ENCODE measurements at regions not wholly inside any gene's neighbourhood (a gene's known extent, or its start where the extent isn't known, plus 50 kb on each side); places are given as distances from the start of the nearest gene placed in this dataset.

DNA sequence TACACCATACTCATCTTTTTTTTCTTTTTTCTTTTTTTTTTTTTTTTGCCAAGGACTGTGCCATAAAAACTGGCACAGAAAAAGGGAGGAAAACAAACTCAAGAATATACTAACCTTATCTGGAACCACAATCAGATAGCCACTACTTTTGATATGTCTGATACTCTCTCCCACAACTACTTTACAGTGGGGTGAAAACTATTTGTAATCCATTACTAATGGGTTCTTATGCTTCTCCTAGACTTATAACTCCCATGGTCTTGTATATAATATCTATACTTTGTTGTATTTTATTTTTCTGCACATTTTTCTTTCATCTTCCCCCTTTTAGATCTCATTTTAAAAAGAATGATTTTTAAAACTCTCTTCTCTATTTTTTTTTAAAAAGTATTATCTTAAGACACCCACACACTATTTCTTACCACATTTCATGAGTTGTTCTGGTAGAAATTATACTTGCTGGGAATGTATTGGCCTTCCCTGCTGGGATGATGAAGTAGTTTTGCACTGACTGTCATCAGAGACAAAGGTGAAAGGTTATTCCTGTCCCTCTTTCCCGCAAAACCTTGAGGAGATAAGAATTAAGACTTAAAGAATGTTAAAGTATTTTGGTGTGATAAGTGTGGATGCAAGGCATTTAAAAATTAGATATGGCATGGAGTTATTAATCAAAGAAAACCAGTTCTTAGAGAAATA, 146.7 kb upstream of the KLF12 start:
- Histone ChIP-seq H3K4me3 (no peak overlapping the region), H3K27ac (no peak overlapping the region), H3K27me3 (no peaks in the 10 kb centered on the region), H3K9me3 (no peaks in the 10 kb centered on the region), H3K4me1 (peaks cover 0 to 3% (median 0%) of the 10 kb centered on the region in 4 donors), H3K36me3 (no peaks in the 10 kb centered on the region)
- in situ Hi-C loops (cut with MboI; ENCODE audit: low pct_ligation_motif_present in 1 of 4, low pct_unique_long_range_greater_than_20kb in 1 of 4, low sequenced_read_pairs in 3 of 4) (loop anchor here (5.0 to 25.0 kb wide), 5 partner anchors 136 to 519 kb away; no protein-coding TSS in a partner anchor), intact Hi-C loops (cut with DNase I; ENCODE audit: low total_unique reads) (no loop called here)
- no peak for DNase-seq
- 78 to 87% methylated on average over 1 of the region's 1 CpG for WGBS, 2 donors (ENCODE audit: low coverage in 1 of 2)
- TF ChIP-seq EP300 (IDR thresholded peaks at IDR 0.05; ENCODE audit: low read depth) (no peak), POLR2A (IDR thresholded peaks at IDR 0.05) (no peak)

DNA sequence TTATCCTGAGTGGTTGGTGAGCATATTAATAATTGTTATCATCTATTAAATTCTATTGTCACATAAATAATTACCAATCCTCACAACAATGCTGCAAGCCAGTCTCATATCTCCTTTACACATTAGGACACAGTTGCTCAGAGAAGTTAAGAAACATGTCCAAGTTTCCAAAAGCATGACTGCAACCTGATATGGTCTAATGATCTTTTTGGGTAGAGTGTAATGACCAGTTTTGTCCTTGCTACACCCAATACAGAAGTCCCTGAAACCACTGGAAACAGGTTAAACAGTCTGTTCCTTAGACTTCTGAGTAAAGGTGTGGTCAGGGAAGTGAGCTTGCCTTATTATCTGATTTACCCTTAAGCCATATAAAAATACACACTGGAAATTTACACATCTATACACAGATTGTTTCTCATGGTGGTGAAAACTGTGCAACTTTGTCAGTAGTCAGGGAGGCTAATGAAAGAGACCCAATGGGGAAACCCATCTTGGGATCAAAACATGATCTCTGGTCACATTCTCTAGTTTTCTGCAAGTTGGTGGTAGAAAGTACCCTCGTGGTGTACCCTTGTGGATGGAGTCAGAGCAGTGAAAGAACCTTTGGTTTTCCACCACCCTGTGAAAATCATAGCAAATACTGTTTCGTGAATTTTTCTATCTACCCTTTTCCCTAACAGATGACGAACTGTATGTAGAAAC, 146.0 kb upstream of the KLF12 start:
- Histone ChIP-seq H3K4me3 (no peak overlapping the region), H3K36me3 (no peaks in the 10 kb centered on the region), H3K27ac (no peak overlapping the region), H3K27me3 (no peaks in the 10 kb centered on the region), H3K4me1 (peaks cover 0 to 3% (median 0%) of the 10 kb centered on the region in 4 donors), H3K9me3 (no peaks in the 10 kb centered on the region)
- no peak for DNase-seq
- 80 to 100% methylated on average over 2 to 3 of the region's 3 CpGs for WGBS, 2 donors (ENCODE audit: low coverage in 1 of 2)
- in situ Hi-C loops (cut with MboI; ENCODE audit: low pct_ligation_motif_present in 1 of 4, low pct_unique_long_range_greater_than_20kb in 1 of 4, low sequenced_read_pairs in 3 of 4): loop anchor here (5.0 to 25.0 kb wide), 5 partner anchors 135 to 518 kb away; no protein-coding TSS in a partner anchor
- intact Hi-C loops (cut with DNase I; ENCODE audit: low total_unique reads): no loop called here
- TF ChIP-seq, protein P1, sequence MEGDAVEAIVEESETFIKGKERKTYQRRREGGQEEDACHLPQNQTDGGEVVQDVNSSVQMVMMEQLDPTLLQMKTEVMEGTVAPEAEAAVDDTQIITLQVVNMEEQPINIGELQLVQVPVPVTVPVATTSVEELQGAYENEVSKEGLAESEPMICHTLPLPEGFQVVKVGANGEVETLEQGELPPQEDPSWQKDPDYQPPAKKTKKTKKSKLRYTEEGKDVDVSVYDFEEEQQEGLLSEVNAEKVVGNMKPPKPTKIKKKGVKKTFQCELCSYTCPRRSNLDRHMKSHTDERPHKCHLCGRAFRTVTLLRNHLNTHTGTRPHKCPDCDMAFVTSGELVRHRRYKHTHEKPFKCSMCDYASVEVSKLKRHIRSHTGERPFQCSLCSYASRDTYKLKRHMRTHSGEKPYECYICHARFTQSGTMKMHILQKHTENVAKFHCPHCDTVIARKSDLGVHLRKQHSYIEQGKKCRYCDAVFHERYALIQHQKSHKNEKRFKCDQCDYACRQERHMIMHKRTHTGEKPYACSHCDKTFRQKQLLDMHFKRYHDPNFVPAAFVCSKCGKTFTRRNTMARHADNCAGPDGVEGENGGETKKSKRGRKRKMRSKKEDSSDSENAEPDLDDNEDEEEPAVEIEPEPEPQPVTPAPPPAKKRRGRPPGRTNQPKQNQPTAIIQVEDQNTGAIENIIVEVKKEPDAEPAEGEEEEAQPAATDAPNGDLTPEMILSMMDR (IDR thresholded peaks at IDR 0.05): no peak
- no peak for TF ChIP-seq EP300 (IDR thresholded peaks at IDR 0.05; ENCODE audit: low read depth)

DNA sequence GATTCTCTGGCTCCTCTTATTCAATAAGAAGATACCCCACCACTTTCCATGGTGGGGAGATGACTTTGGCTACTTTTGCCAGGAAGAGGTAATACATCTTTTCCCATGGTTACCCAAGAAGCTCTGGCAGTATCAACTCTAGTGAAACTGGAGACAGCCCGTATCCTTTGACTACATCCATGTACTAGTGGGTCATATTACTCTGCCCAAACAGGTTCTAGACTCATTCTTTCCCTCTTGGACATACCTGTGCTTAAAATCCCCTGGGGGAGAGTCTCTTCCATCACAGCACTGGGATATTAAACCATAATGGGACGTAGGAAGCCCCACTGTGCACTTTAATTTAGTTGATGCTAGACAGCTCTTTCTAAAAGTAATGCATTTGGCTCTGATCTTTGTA, 144.7 kb upstream of the KLF12 start:
- in situ Hi-C loops (cut with MboI; ENCODE audit: low pct_ligation_motif_present in 1 of 4, low pct_unique_long_range_greater_than_20kb in 1 of 4, low sequenced_read_pairs in 3 of 4) (loop anchor here in 2 of 4 donors (25.0 kb wide), 2 partner anchors 442 to 517 kb away; no protein-coding TSS in a partner anchor), intact Hi-C loops (cut with DNase I; ENCODE audit: low total_unique reads) (no loop called here)
- TF ChIP-seq EP300 (IDR thresholded peaks at IDR 0.05; ENCODE audit: low read depth) (no peak), POLR2AphosphoS5 (IDR thresholded peaks at IDR 0.05) (no peak), POLR2A (IDR thresholded peaks at IDR 0.05) (no peak)
- TF ChIP-seq, protein P1 (IDR thresholded peaks at IDR 0.05): no peak
- Histone ChIP-seq H3K4me1 (peaks cover 0 to 3% (median 0%) of the 10 kb centered on the region in 4 donors), H3K27ac (no peak overlapping the region), H3K4me3 (no peak overlapping the region), H3K27me3 (no peaks in the 10 kb centered on the region), H3K9me3 (no peaks in the 10 kb centered on the region), H3K36me3 (no peaks in the 10 kb centered on the region)
- 89 to 90% methylated on average over 1 to 2 of the region's 2 CpGs for WGBS, 2 donors (ENCODE audit: low coverage in 1 of 2)
- no peak for DNase-seq

DNA sequence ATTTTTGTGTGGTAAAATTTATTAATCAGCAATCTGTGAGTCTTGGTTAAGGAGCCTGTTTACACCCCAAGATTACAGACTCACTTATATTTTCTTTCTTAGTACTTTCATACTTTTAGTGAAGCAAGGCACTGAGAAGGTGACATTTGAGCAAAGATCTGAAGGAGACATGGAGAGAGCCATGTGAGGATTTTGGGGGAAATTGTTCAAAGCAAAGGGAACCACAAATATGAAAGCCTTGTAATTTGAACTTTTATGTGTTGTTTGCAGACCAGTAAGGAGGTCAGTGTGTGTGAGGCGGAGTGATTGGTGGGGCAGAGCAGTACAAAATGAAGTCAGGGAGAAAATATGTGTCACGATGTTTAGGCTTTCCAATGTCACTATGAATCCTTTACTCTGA, 140.7 kb upstream of the KLF12 start:
- intact Hi-C loops (cut with DNase I; ENCODE audit: low total_unique reads): no loop called here

More for the DNA sequence above, 140.7 kb upstream of the KLF12 start:
- Histone ChIP-seq H3K36me3 (no peaks in the 10 kb centered on the region), H3K27ac (no peak overlapping the region), H3K4me1 (no peaks in the 10 kb centered on the region), H3K4me3 (no peak overlapping the region), H3K9me3 (peaks cover 4 to 8% of the 10 kb centered on the region in 2 donors), H3K27me3 (no peaks in the 10 kb centered on the region)
- 81 to 82% methylated on average over 2 of the region's 2 CpGs for WGBS, 2 donors (ENCODE audit: low coverage in 1 of 2)
- TF ChIP-seq EP300 (IDR thresholded peaks at IDR 0.05; ENCODE audit: low read depth): no peak
- no peak for TF ChIP-seq POLR2AphosphoS5 (IDR thresholded peaks at IDR 0.05)
- TF ChIP-seq, protein P1 (IDR thresholded peaks at IDR 0.05): no peak
- no peak for TF ChIP-seq POLR2A (IDR thresholded peaks at IDR 0.05)
- in situ Hi-C loops (cut with MboI; ENCODE audit: low pct_ligation_motif_present in 1 of 4, low pct_unique_long_range_greater_than_20kb in 1 of 4, low sequenced_read_pairs in 3 of 4): loop anchor here in 2 of 4 donors (25.0 kb wide), 2 partner anchors 438 to 513 kb away; no protein-coding TSS in a partner anchor
- no peak for DNase-seq
